Upper lobe of right lung (tissue), 1 donor: ENCODE measurements at regions not wholly inside any gene's neighbourhood (a gene's known extent, or its start where the extent isn't known, plus 50 kb on each side); places are given as distances from the start of the nearest gene placed in this dataset.
A peak's percentile ranks its signal among the peaks of the same experiment; 100 is the strongest.

Experiments used
- ATAC-seq: fragments of 200-7000 bp; cut with Tn5 transposase; one replicate; pipeline ENCODE4 v1.9.1; 2020; ENCODE audit warnings: mild to moderate bottlenecking, moderate library complexity
- DNase-seq: peaks from one replicate; pipeline ENCODE4 v3.0.0-alpha.2; 2020
- H3K27ac ChIP-seq: fragments of 200-600 bp; one replicate; pipeline ENCODE4 v1.8.0; 2022
- H3K27me3 ChIP-seq: fragments of 200-600 bp; one replicate; pipeline ENCODE4 v1.8.0; 2022; ENCODE audit warnings: mild to moderate bottlenecking
- H3K36me3 ChIP-seq: fragments of 200-600 bp; one replicate; pipeline ENCODE4 v1.8.0; 2022
- H3K4me1 ChIP-seq: fragments of 200-600 bp; one replicate; pipeline ENCODE4 v1.8.0; 2022
- H3K4me3 ChIP-seq: fragments of 200-600 bp; one replicate; pipeline ENCODE4 v1.8.0; 2022; ENCODE audit warnings: mild to moderate bottlenecking
- H3K9me3 ChIP-seq: fragments of 200-600 bp; one replicate; pipeline ENCODE4 v1.8.0; 2022
- intact Hi-C: fragments of 100-400 bp; cut with DNase I; formaldehyde crosslinking; loops from one replicate; pipeline ENCODE4 v1.11.0; 2022
- TF ChIP-seq, protein P1 (sequence below): fragments of 200-600 bp; IDR thresholded peaks from one replicate; pipeline ENCODE4 v1.8.0; 2022; ENCODE audit warnings: antibody characterized with exemption
- donor health status: DM: no; HTN: yes; CAD: no; lungs with severe emphysema.

GRCh38 chr2:235135990-235136561, 184.3 kb downstream of the SH3BP4 start:
- Histone ChIP-seq H3K27ac (no peak overlapping the region), H3K27me3 (no peaks in the 10 kb centered on the region), H3K4me3 (no peak overlapping the region), H3K4me1 (no peaks in the 10 kb centered on the region), H3K9me3 (no peaks in the 10 kb centered on the region), H3K36me3 (no peaks in the 10 kb centered on the region)
- TF ChIP-seq, protein P1, sequence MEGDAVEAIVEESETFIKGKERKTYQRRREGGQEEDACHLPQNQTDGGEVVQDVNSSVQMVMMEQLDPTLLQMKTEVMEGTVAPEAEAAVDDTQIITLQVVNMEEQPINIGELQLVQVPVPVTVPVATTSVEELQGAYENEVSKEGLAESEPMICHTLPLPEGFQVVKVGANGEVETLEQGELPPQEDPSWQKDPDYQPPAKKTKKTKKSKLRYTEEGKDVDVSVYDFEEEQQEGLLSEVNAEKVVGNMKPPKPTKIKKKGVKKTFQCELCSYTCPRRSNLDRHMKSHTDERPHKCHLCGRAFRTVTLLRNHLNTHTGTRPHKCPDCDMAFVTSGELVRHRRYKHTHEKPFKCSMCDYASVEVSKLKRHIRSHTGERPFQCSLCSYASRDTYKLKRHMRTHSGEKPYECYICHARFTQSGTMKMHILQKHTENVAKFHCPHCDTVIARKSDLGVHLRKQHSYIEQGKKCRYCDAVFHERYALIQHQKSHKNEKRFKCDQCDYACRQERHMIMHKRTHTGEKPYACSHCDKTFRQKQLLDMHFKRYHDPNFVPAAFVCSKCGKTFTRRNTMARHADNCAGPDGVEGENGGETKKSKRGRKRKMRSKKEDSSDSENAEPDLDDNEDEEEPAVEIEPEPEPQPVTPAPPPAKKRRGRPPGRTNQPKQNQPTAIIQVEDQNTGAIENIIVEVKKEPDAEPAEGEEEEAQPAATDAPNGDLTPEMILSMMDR = peak; percentile 73
- ATAC-seq (peak; percentile 91), DNase-seq (peak; percentile 85)
- intact Hi-C loops = loop anchor here (5.0 kb wide), 1 partner anchor 456 kb away; no protein-coding TSS in a partner anchor

- no peak overlapping the region for H3K27ac ChIP-seq
- no peaks in the 10 kb centered on the region for H3K36me3 ChIP-seq
- TF ChIP-seq, protein P1 = no peak
- intact Hi-C loops = loop anchor here (5.0 kb wide), 1 partner anchor 454 kb away; no protein-coding TSS in a partner anchor
- H3K4me1 ChIP-seq = no peaks in the 10 kb centered on the region
- H3K9me3 ChIP-seq = no peaks in the 10 kb centered on the region
- no peaks in the 10 kb centered on the region for H3K27me3 ChIP-seq
- ATAC-seq (no peak), DNase-seq (no peak)
- no peak overlapping the region for H3K4me3 ChIP-seq
Measured at GRCh38 chr2:235138339-235138738, 186.5 kb downstream of the SH3BP4 start.

GRCh38 chr2:235139956-235140800, 188.4 kb downstream of the SH3BP4 start:
- no peak for ATAC-seq
- no peak overlapping the region for H3K4me3 ChIP-seq
- DNase-seq = no peak
- no peaks in the 10 kb centered on the region for H3K36me3 ChIP-seq
- no peak overlapping the region for H3K27ac ChIP-seq
- intact Hi-C loops = loop anchor here (5.0 kb wide), 1 partner anchor 452 kb away; no protein-coding TSS in a partner anchor
- no peaks in the 10 kb centered on the region for H3K9me3 ChIP-seq
- TF ChIP-seq, protein P1 = no peak
- no peaks in the 10 kb centered on the region for H3K27me3 ChIP-seq
- no peaks in the 10 kb centered on the region for H3K4me1 ChIP-seq

- DNase-seq (no peak), ATAC-seq (no peak)
- Histone ChIP-seq H3K4me3 (no peak overlapping the region), H3K36me3 (no peaks in the 10 kb centered on the region), H3K27ac (no peak overlapping the region), H3K27me3 (no peaks in the 10 kb centered on the region), H3K9me3 (no peaks in the 10 kb centered on the region), H3K4me1 (no peaks in the 10 kb centered on the region)
- intact Hi-C loops = no loop called here
- TF ChIP-seq, protein P1 = no peak
Measured at GRCh38 chr2:235140801-235141081, 188.9 kb downstream of the SH3BP4 start.

DNA sequence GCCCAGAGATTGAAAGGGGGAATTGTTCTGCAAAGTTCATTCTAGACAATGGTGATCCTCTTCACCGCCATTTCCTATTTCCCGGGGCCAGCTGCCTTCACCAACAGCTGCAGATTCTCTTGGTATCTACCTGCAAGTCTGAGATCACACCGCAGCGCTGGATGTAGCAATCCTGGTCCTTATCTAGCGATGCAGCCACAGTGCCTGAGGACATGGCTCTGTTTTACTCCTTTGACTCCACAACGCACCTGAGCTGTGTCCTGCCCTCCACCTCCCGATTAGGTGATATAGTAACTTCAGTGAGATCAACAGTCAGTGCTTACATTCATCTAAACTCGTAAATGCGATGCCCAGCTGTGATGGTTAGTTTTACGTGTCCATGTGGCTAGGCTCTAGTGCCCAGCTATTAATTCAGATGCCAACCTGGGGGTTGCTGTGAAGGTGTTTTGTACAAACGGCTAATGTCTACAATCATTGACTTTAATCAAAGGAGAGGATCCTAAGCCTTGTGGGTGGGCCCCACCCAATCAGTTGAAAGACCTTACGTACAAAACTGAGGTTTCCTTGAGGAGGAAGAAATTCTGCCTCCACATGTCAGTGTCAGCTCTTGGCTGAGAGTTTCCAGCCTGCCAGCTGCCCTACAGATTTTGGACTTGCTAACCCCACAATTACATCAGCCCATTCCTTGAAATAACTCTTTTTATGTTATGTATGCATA, 189.8 kb downstream of the SH3BP4 start:
- TF ChIP-seq, protein P1 = no peak
- DNase-seq (no peak), ATAC-seq (no peak)
- Histone ChIP-seq H3K4me3 (no peak overlapping the region), H3K9me3 (no peaks in the 10 kb centered on the region), H3K27ac (no peak overlapping the region), H3K27me3 (no peaks in the 10 kb centered on the region), H3K4me1 (no peaks in the 10 kb centered on the region), H3K36me3 (no peaks in the 10 kb centered on the region)
- intact Hi-C loops = no loop called here
